ENCODE measurements at regions not wholly inside any gene's neighbourhood (a gene's known extent, or its start where the extent isn't known, plus 50 kb on each side); places are given as distances from the start of the nearest gene placed in this dataset.

- CTCF ChIA-PET: interaction anchor here (0.6 kb wide), 1 partner anchor 46 kb away, joined by 3 read pairs; no protein-coding TSS in a partner anchor
- H3K27ac ChIP-seq: no peak overlapping the region
- no peak for TF ChIP-seq CTCF (conservative IDR thresholded peaks at IDR 0.05; ENCODE audit: low read depth)
- DNase-seq (ENCODE audit: low spot score): no peak
- POLR2A ChIA-PET (ENCODE audit: low non-redundant PET): interaction anchor here (1.3 kb wide), 1 partner anchor 10 kb away, joined by 3 read pairs; no protein-coding TSS in a partner anchor
Observed at GRCh38 chr2:191738003-191738402, 60.1 kb downstream of the NABP1 start.

GRCh38 chr2:191738667-191739066 lies 60.7 kb downstream of the NABP1 start:
- CTCF ChIA-PET: interaction anchor here (0.8 to 0.9 kb wide), 2 partner anchors 27 to 920 kb away, joined by 3 read pairs; no protein-coding TSS in a partner anchor
- no peak for DNase-seq (ENCODE audit: low spot score)
- POLR2A ChIA-PET (ENCODE audit: low non-redundant PET): interaction anchor here (1.3 kb wide), 1 partner anchor 10 kb away, joined by 3 read pairs; no protein-coding TSS in a partner anchor
- H3K27ac ChIP-seq: no peak overlapping the region
- TF ChIP-seq CTCF (conservative IDR thresholded peaks at IDR 0.05; ENCODE audit: low read depth): no peak

- TF ChIP-seq CTCF (conservative IDR thresholded peaks at IDR 0.05; ENCODE audit: low read depth): no peak
- DNase-seq (ENCODE audit: low spot score): no peak
- ChIA-PET CTCF (interaction anchor here (0.8 to 0.9 kb wide), 2 partner anchors 27 to 920 kb away, joined by 3 read pairs; no protein-coding TSS in a partner anchor), POLR2A (ENCODE audit: low non-redundant PET) (no interaction called here)
- H3K27ac ChIP-seq: no peak overlapping the region
Observed at GRCh38 chr2:191739194-191739593, 61.3 kb downstream of the NABP1 start.

- H3K27ac ChIP-seq: no peak overlapping the region
- DNase-seq (ENCODE audit: low spot score): no peak
- ChIA-PET CTCF (no interaction called here), POLR2A (ENCODE audit: low non-redundant PET) (no interaction called here)
- TF ChIP-seq CTCF (conservative IDR thresholded peaks at IDR 0.05; ENCODE audit: low read depth): no peak
Observed at GRCh38 chr2:191740016-191740419, 62.1 kb downstream of the NABP1 start.

GRCh38 chr2:191740759-191741158 lies 62.8 kb downstream of the NABP1 start:
- ChIA-PET CTCF (no interaction called here), POLR2A (ENCODE audit: low non-redundant PET) (no interaction called here)
- no peak for TF ChIP-seq CTCF (conservative IDR thresholded peaks at IDR 0.05; ENCODE audit: low read depth)
- H3K27ac ChIP-seq: no peak overlapping the region
- DNase-seq (ENCODE audit: low spot score): no peak

- DNase-seq (ENCODE audit: low spot score): no peak
- H3K27ac ChIP-seq: no peak overlapping the region
- ChIA-PET CTCF (interaction anchor here (0.5 kb wide), 1 partner anchor 57 kb away, joined by 3 read pairs; no protein-coding TSS in a partner anchor), POLR2A (ENCODE audit: low non-redundant PET) (no interaction called here)
- TF ChIP-seq CTCF (conservative IDR thresholded peaks at IDR 0.05; ENCODE audit: low read depth): no peak
Observed at GRCh38 chr2:191746346-191747169, 68.6 kb downstream of the NABP1 start.
